Midbrain (tissue), 1 donor: ENCODE measurements at regions not wholly inside any gene's neighbourhood (a gene's known extent, or its start where the extent isn't known, plus 50 kb on each side); places are given as distances from the start of the nearest gene placed in this dataset.
"Not testable (repeated sequence)": the region's sequence is repeated elsewhere in the genome, so short reads cannot be mapped to it uniquely, and the experiment has no call there.

ENCODE experiments used
- DNase-seq: peaks from one replicate; lab custom pipeline; 2025; lab: John Stamatoyannopoulos, UW

DNA sequence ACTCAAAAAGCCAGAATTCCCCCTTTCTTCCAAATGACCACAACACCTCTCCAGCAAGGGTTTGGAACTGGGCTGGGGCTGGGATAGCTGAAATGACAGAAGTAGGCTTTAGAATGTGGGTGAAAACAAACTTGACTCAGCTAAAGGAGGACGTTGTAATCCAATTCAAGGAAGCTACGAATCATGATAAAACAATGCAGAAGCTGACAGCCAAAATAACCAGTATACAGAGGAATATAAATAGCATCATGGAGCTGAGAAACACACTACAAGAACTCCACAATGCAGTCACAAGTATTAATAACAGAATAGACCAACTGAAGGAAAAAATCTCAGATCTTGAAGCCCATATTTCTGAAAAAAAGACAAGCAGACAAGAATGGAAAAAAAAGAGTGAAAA, 95.8 kb upstream of the TET2 start:
- no peak for DNase-seq

DNA sequence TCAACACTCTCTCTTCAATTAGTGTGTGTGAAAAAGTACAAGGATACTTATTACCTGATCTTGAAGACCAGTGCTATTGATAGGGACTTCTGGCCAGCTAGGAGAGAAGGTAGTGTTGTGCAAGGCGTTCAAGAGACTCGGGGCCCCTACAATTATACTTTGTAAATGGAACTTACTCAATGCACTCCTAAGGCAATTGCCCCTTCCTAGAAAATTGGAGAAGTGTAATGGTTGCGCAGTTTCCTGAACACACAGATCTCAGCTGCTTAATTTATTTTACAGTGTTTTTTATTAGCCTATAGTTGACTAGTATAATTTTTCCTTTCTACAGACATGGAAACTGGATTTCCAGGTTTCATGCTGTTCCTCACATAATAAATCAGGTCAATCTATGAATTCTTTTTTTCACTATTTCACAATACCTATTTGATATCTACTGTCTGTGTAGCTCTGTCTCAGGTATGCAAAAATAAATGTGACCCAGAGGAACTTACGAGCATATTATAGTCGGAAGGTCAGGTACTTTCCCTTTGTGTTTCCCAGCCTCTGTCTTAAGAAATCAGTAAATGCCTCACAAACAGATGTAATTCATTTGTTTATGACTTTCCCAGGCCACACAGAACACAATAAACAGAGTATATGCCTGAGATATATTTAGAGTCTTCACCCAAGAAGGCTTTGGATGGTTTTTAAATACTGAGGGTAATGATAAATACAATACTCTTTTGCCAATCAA, 89.1 kb upstream of the TET2 start:
- DNase-seq = no peak

DNA sequence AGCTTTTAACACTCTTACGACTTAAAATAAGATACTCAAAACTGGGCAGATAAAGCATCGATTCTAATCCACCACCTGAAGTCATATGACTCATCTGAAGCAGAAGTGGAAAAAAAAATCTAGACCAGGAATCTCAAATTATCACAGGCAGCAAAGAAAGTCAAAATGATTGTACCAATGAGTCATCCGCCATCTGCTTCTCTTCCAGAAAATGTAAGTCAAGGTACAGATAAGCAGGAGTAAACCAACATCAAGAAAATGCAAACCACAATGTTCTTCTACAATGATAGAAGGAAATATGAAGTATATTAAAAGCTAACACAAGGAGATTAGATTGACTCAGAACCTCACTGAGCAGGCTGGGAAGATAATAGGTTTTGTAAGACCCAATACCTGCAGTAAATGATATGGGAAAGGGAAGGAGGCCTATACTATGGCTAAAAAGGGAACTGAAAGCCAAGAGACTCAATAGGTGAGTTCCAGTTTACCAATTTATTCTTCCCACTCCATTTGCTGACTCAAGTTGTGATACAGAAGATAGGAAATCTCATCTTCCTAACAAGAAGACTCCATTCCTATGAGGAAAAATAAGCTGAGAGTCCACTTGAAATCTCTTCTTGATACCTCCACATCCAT, 88.4 kb upstream of the TET2 start:
- DNase-seq = no peak

DNA sequence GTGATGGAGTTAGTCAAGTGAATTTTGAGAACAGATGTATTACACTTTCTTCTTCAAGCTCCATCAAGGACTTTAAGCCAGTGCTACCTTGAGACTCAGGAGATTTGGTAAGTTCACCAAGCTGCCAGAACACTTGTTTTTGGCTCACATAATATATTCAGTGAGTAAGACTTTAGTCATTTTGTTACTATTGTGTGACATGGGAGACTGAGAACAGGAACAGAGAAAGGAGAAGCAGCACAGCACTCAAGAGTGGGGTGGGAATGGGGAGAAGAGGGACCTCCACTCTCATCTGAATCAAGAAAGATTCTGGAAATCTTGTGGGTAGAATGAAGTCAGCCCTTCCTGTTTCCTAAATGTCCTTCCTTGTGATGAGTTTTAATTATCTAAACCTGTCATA, 87.3 kb upstream of the TET2 start:
- DNase-seq = no peak

DNA sequence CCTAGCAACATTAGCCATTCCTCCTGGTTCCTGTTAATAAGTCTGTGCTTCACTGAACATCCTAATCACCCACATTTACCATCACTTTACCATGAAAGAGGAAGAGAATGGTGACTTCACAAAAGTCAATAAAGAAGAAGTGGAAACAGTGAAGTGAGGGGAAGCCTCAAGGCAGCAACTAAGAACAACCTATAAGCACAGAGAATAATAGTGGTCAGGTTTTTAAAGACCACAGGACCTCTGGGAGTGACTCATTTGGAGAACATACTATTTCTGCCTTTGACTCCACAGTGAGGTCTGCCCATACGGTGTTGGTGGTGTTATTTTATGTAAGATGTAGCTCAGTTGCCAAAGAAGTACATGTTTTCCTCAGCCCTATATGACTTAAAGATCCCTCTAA, 86.0 kb upstream of the TET2 start:
- peak; percentile 26 for DNase-seq

DNA sequence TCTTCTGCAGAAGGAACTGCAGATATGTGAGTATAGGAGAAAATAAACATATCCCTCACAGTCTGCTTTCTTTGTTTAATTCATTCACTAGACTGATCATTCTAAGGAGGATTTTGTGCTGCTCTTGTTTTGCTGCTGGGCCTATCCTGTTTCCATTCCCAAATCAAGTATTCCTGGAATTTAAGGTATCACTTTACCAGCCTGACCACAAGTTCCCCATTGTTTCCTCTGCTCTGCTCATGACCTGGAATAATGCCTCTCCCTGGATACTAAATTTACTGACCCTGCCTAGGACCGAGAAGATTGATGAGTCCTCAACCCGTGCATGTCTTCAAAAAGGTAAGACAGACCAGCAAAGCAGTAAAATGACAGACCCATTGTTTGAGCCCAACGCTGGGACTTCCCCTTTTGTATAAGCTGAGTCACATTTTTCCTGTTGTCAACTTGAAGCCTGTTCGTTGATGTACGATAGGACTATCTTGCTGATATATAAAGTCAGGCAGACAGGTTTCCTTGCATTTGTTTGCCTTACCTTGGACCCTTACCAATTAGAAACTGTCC, 85.5 kb upstream of the TET2 start:
- DNase-seq = peak; percentile 3

DNA sequence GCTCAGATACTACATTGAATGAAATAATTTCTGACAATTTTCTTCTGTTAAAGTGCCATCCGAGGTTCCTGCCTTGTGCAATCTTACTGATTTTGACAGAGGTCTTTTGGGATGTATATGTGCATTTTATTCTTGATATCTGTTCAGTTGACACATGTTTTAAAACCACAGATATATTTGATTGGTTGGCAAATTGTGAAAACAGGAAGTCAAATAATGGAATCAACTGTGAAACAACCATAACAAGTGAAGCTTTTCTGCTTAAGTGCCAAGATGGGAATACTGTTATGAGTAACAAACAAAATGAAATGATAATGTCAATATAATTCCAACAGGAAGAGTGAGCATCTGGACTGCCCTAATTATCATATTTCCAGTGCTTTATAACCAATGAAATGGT, 84.9 kb upstream of the TET2 start:
- no peak for DNase-seq

DNA sequence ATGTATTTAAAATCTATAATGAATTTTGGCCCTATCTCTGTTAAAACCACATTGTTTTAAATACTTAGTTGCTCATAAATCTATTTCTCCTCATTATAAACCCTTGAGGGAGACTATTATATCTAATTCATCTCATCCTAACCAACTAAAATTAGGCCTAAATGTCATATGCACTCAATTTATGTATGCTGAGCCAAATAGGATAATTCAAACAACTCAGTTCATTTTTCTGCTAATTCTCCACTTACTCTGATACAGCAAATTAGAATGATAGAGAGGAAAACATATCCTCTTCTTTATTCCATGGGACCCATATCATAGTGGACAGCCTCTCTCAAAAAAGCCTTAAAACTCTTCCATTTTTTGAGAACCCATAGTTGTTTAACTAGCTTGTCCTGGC, 80.3 kb upstream of the TET2 start:
- no peak for DNase-seq

DNA sequence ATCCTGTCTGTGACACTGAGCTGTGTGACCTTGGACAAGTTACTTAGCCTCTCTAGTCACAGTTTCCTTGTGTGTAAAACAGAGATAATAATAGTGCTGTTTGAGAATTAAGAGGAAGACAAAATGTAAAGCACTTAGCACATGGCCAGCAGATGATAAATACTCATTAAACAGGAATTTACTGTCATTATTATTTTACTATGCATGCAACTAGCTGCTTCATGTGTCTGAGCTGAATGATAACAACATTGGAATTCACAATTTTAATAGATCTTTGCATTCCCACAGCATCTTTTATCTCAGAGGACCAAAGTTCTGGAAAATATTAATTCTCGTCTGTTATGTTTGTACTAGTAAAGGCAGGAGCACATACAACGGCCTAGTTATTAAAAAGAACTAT, 79.2 kb upstream of the TET2 start:
- no peak for DNase-seq

DNA sequence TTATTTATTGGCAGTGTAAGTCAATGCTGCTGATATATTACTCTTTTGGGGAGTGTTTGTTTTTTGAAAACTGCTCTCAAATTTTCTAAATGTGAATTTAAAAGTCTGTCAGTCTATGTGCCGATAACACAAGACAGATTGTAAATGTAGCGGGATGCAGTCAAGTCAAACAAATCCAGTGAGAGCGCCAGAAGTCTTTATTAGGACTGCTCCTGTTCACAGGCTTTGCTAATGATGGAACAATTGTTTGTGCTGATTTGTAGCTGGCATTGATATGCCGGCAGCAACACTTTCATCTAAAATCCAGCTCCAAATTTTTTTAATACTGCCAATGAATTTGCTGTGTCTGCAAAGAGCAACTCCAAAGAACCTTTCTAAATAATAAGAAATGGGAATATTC, 78.7 kb upstream of the TET2 start:
- no peak for DNase-seq

DNA sequence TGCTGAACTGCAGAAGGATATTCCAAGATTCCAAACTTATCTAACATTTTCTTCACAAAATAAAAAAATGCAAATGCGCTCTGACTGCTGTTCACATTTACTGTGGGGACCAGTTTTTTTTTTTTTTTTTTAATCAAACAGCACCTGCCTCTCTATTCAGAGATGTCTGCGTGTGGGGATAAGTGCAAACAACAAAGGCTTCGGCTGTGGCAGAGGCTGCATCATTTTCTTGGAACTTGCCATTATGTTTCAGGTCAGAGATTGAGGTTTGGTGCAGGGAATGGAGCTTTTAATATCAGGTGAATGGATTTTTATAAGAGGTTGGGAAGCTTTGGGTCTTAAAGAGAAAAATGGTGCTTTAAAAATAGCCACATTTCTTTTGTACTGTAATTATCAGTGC, 78.2 kb upstream of the TET2 start:
- no peak for DNase-seq

DNA sequence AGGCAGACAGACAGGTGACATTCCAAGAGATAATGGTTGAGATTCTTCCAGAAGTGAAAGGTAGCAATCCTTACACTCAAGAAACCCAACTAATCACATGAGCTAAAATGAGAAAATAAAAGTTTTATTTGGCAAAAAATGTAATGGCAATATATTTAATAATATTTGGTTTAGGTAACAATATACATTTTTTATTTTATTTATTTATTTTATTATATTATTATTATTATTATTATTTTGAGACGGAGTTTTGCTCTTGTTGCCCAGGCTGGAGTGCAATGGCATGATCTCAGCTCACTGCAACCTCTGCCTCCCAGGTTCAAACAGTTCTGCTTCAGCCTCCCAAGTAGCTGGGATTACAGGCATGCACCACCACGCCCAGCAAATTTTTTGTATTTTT, 74.6 kb upstream of the TET2 start:
- not testable (repeated sequence) for DNase-seq

DNA sequence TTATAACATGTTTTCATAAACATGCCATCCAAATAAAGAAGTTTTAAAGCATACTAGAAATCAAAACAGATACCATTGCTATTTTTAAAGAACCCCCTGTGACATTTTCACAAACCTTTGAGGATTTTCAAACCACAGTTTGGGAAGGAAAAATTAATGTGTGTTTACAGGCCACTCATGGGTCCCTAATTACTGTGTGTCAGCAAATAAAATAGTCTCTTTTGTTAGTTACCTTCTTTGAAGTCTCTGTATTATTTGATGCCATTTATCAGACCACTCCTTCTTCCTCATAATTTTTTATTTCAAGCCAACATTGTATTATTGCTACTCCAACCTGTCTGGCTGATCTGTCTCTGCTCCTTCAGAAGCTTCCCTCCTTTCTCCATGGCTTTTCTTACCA, 72.6 kb upstream of the TET2 start:
- no peak for DNase-seq

DNA sequence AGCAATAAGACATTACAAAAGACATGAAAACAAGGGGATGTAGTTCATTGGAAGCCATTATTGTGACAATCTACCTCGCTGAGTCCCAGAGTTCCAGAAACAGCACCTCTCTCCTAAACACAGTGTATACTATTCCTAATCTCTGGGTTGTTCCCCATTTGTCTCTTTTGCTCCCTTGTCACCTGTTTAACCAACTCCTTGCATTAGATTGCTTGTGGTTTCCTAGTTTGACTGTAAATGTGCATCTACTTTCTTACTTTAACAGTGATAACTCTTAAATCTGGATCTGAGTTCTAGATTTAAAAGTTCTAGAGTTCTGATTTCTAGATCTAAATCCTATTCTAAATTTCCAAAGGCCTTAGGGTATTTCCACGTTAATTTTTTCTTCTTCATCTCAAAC, 71.6 kb upstream of the TET2 start:
- no peak for DNase-seq

DNA sequence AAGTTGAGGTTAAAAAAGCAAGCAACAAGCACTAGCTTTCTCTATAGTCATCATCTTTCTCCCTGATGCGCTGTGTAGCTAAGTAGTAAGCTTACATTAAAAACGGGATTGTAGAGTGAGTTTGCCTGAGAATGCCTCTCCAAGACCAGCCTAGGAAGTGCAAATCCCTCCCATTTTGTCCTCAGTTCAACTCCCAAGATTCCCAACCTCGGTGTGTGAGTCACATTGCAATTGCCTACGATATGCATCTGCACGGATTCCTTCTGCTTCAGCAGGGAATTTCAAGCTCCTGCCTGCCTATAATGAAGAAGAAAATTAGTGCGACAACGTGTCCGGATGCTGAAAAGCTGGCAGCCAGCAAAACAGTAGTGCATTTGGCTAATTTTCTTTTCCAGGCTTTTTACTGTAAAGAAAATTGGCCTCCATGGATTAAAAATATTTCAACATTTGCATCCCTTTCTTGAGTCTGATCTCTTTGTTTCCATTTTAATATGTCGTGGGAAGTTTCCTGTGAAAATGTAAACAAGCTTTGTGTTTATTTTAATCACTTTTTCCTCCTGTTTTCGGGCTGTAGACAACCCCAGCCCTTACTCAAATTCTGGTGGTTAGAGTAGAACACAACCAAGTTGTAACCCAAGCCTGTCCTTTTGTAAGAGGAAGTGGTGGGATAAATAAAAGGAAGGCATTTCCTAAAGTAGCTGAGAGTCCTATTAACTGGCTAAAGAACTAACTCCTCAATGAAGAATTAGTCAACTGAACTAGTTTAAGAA, 58.4 kb upstream of the TET2 start:
- no peak for DNase-seq

DNA sequence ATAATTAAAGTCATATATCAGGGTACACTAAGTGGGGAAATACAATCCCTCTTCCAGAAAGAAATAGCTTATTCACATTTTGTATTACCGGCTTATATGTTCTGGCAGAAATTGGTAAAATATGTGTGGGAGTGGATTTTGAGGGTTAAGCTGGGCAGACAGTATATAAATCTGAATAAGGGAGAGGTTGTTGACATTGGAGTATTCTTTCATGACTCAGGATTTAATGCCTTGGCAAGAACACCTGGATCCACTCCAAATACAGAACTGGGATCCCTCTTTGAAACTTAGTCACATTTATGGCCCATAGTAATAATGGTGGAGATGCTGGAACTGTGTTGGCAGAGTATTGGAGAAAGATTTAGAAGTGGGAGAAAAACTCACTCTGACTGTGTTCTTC, 54.3 kb upstream of the TET2 start:
- DNase-seq = no peak

DNA sequence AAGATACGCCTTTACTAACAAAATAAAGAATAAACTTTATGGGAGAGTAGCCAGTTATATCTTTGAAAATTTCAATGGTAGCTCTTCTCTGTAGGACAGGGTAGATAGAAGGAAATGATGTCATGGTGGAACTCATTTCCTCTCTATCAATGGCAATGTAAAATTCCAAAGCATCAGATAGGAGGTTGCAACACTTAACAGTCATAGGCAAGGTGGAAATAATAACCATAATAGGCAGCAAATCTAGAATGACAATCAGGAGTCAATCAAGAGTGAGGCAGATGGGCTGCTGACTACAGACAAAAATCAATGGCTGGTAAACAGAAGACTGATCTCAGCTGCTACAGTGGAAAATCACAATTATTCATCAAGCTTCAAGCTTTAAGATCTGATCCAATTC, 53.9 kb upstream of the TET2 start:
- DNase-seq = no peak

DNA sequence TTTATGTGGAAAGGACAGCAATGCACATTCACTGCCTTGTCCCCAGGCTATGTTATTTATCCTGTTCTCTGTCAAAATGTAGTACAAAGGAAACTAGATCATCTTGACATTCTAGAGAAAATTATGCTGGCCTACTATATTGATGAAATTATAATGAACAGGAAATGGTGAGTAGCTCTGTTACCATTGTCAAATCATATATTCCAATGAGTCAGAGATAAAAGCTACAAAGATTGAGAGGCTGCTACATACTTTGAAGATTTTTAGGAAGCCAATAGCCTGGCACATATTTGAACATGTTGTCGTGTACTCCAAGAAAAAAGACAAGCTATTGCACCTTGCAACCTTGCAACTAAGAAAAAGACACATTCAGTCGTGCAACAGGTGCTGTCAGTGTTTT, 52.7 kb upstream of the TET2 start:
- DNase-seq = no peak
